ENCODE measurements at regions not wholly inside any gene's neighbourhood (a gene's known extent, or its start where the extent isn't known, plus 50 kb on each side); places are given as distances from the start of the nearest gene placed in this dataset.

GRCh38 chr13:22332416-22332815, 661.5 kb downstream of the FGF9 start:
- no peak overlapping the region for H2BK15ac ChIP-seq (ENCODE audit: low read length)
- no peak overlapping the region for H2BK20ac ChIP-seq (ENCODE audit: low read length)
- DNase-seq (ENCODE audit: low read depth in 1 of 2, low spot score in 2 of 2), result no peak
- no peaks in the 10 kb centered on the region for H3K23me2 ChIP-seq (ENCODE audit: low read depth, low read length)
- no peak overlapping the region for H2BK5ac ChIP-seq (ENCODE audit: low read depth, low read length)
- no peak overlapping the region for H4K8ac ChIP-seq (ENCODE audit: extremely low read depth, insufficient read depth, low read length)
- no peak overlapping the region for H3K4me2 ChIP-seq (ENCODE audit: insufficient read depth in 1 of 2, low read depth in 2 of 2, low read length in 2 of 2)
- no peak overlapping the region for H3K23ac ChIP-seq (ENCODE audit: insufficient read length)
- H3K27ac ChIP-seq (ENCODE audit: low read depth, low read length), result no peak overlapping the region
- no peaks in the 10 kb centered on the region for H3K9me3 ChIP-seq (ENCODE audit: insufficient read depth in 2 of 2, low read depth in 1 of 2, low read length in 1 of 2)
- no peak overlapping the region for H4K91ac ChIP-seq (replicated peaks; ENCODE audit: insufficient read length, low read length)
- no peak overlapping the region for H3K9ac ChIP-seq (replicated peaks in 1 of 4; ENCODE audit: extremely low read depth in 1 of 4, low read depth in 3 of 4, low read length in 3 of 4)
- H3K36me3 ChIP-seq (ENCODE audit: control insufficient read depth in 2 of 4, insufficient read depth in 4 of 4, low read length in 3 of 4), result peaks cover 0 to 2% (median 0%) of the 10 kb centered on the region in 4 experiments; a peak in 1 of 8 replicates
- H3K4me3 ChIP-seq (ENCODE audit: extremely low read depth in 1 of 4, insufficient read depth in 2 of 4, low read depth in 3 of 4, low read length in 4 of 4), result no peak overlapping the region
- no peak for TF ChIP-seq HDAC6 (IDR thresholded peaks at IDR 0.05; ENCODE audit: low read depth, low read length)
- TF ChIP-seq SIN3A (conservative IDR thresholded peaks at IDR 0.05 in 1 of 2, IDR thresholded peaks at IDR 0.05 in 1 of 2; ENCODE audit: low read depth in 1 of 2, low read length in 2 of 2), result no peak
- no peak for TF ChIP-seq KDM4A (IDR thresholded peaks at IDR 0.05; ENCODE audit: low read depth, low read length, severe bottlenecking)
- TF ChIP-seq TEAD4 (IDR thresholded peaks at IDR 0.05; ENCODE audit: low read depth, low read length), result no peak
- no peak for TF ChIP-seq SAP30 (IDR thresholded peaks at IDR 0.05; ENCODE audit: insufficient read depth, insufficient replicate concordance, low read length)
- no peak for TF ChIP-seq YY1 (IDR thresholded peaks at IDR 0.05; ENCODE audit: low read depth, low read length)
- ChIA-PET POLR2A (ENCODE audit: partially characterized antibody) (no interaction called here), CTCF (ENCODE audit: partially characterized antibody) (interaction anchor here (1.8 kb wide), 1 partner anchor 12 kb away, joined by 4 read pairs; no protein-coding TSS in a partner anchor)
- no peak overlapping the region for H2BK12ac ChIP-seq (ENCODE audit: low read depth, low read length)
- no peak overlapping the region for H3K4ac ChIP-seq (replicated peaks; ENCODE audit: insufficient read length, low read depth, low read length)
- WGBS, 2 experiments (ENCODE audit: extremely low coverage in 1 of 2, insufficient coverage in 1 of 2, insufficient read length in 1 of 2, insufficient replicate concordance in 2 of 2, low coverage in 1 of 2, low lambda C conversion rate in 2 of 2, missing lambda C conversion rate in 1 of 2), result 93% methylated on average over 7 of the region's 7 CpGs; no CpG with 5 or more reads in 1 of the 2 experiments
- H4K5ac ChIP-seq (ENCODE audit: insufficient read length, low read depth, low read length), result no peak overlapping the region
- H2AK5ac ChIP-seq (ENCODE audit: low read depth, low read length), result no peak overlapping the region
- H2BK120ac ChIP-seq (replicated peaks; ENCODE audit: low read depth, low read length), result no peak overlapping the region
- H3K27me3 ChIP-seq (replicated peaks in 1 of 4; ENCODE audit: control insufficient read depth in 3 of 4, extremely low read depth in 1 of 4, insufficient read depth in 3 of 4, low read length in 3 of 4), result no peaks in the 10 kb centered on the region
- no peak overlapping the region for H3K14ac ChIP-seq (ENCODE audit: insufficient read length)
- no peaks in the 10 kb centered on the region for H3K4me1 ChIP-seq (replicated peaks in 1 of 4; ENCODE audit: control insufficient read depth in 3 of 4, insufficient read depth in 4 of 4, low read length in 3 of 4)
- H2AFZ ChIP-seq (ENCODE audit: low read length), result no peak overlapping the region
- H3K56ac ChIP-seq (replicated peaks; ENCODE audit: insufficient read length, low read depth, low read length), result no peak overlapping the region
- H3K79me1 ChIP-seq (ENCODE audit: low read depth, low read length), result no peaks in the 10 kb centered on the region
- no peaks in the 10 kb centered on the region for H4K20me1 ChIP-seq (replicated peaks in 1 of 2; ENCODE audit: control insufficient read depth in 1 of 2, insufficient read depth in 2 of 2, low read length in 2 of 2)
- no peak overlapping the region for H3K18ac ChIP-seq (ENCODE audit: extremely low read depth, low read length)
- H3K79me2 ChIP-seq (ENCODE audit: control insufficient read depth in 1 of 2, insufficient read depth in 2 of 2, low read length in 2 of 2), result no peaks in the 10 kb centered on the region
- FAIRE-seq, result no peak
